HEK293T (cell line): ENCODE measurements at regions not wholly inside any gene's neighbourhood (a gene's known extent, or its start where the extent isn't known, plus 50 kb on each side); places are given as distances from the start of the nearest gene placed in this dataset.
A peak's percentile ranks its signal among the peaks of the same experiment; 100 is the strongest.
"Not testable (repeated sequence)": the region's sequence is repeated elsewhere in the genome, so short reads cannot be mapped to it uniquely, and the experiment has no call there.

ENCODE experiments used
- CTCF ChIA-PET: fragments of 350-600 bp; formaldehyde crosslinking; extraction: SDS; loops from one replicate; lab custom pipeline; 2021; ENCODE audit warnings: antibody characterized with exemption, inconsistent platforms; lab: Yijun Ruan, JAX
- POLR2A ChIA-PET: fragments of 350-600 bp; formaldehyde crosslinking; extraction: SDS; loops from one replicate; lab custom pipeline; 2020; ENCODE audit warnings: antibody characterized with exemption, inconsistent platforms; lab: Yijun Ruan, JAX
- DNase-seq: peaks from one replicate; pipeline ENCODE4 v3.0.0; 2012; ENCODE audit warnings: mixed read lengths; ENCODE audit errors: extremely low spot score
- ARNT ChIP-seq: fragments of 450-650 bp; IDR thresholded peaks from 2 replicates; pipeline ENCODE4 v1.6.1; 2017; ENCODE audit warnings: mild to moderate bottlenecking
- BHLHE40 ChIP-seq: fragments of 450-650 bp; IDR thresholded peaks from 2 replicates; pipeline ENCODE4 v1.6.1; 2016; ENCODE audit warnings: mild to moderate bottlenecking, moderate library complexity, borderline replicate concordance
- CTBP1 ChIP-seq: fragments of 450-650 bp; IDR thresholded peaks from 2 replicates; pipeline ENCODE4 v1.6.1; 2016; ENCODE audit warnings: borderline replicate concordance
- ELF4 ChIP-seq: fragments of 450-650 bp; IDR thresholded peaks from 2 replicates; pipeline ENCODE4 v1.6.1; 2017; ENCODE audit warnings: antibody characterized with exemption
- FOXA1 ChIP-seq: fragments of 450-650 bp; IDR thresholded peaks from 2 replicates; pipeline ENCODE4 v1.6.1; 2016; ENCODE audit warnings: mild to moderate bottlenecking
- FOXK2 ChIP-seq: fragments of 450-650 bp; IDR thresholded peaks from 2 replicates; pipeline ENCODE4 v1.6.1; 2016; ENCODE audit warnings: mild to moderate bottlenecking
- FOXM1 ChIP-seq: fragments of 450-650 bp; IDR thresholded peaks from 2 replicates; pipeline ENCODE4 v1.6.1; 2017; ENCODE audit warnings: mild to moderate bottlenecking, borderline replicate concordance
- HDGF ChIP-seq: fragments of 450-650 bp; IDR thresholded peaks from 2 replicates; pipeline ENCODE4 v1.6.1; 2017; ENCODE audit warnings: antibody characterized with exemption, borderline replicate concordance
- L3MBTL2 ChIP-seq: fragments of 450-650 bp; conservative IDR thresholded peaks from 2 replicates; pipeline ENCODE4 v1.6.1; 2016; ENCODE audit warnings: mild to moderate bottlenecking
- LEF1 ChIP-seq: fragments of 450-650 bp; IDR thresholded peaks from 2 replicates; pipeline ENCODE4 v1.6.1; 2017; ENCODE audit warnings: mild to moderate bottlenecking, borderline replicate concordance
- NFRKB ChIP-seq: fragments of 450-650 bp; IDR thresholded peaks from 2 replicates; pipeline ENCODE4 v1.6.1; 2016; ENCODE audit warnings: mild to moderate bottlenecking, moderate library complexity
- PKNOX1 ChIP-seq: fragments of 450-650 bp; IDR thresholded peaks from 2 replicates; pipeline ENCODE4 v1.6.1; 2016
- SP1 ChIP-seq: fragments of 450-650 bp; IDR thresholded peaks from 2 replicates; pipeline ENCODE4 v1.6.1; 2017
- SUZ12 ChIP-seq: fragments of 450-650 bp; IDR thresholded peaks from 2 replicates; pipeline ENCODE4 v1.6.1; 2016; ENCODE audit warnings: mild to moderate bottlenecking
- TARDBP ChIP-seq: fragments of 450-650 bp; IDR thresholded peaks from 2 replicates; pipeline ENCODE4 v1.6.1; 2016
- ZNF384 ChIP-seq: fragments of 450-650 bp; IDR thresholded peaks from 2 replicates; pipeline ENCODE4 v1.6.1; 2016

- CTCF ChIA-PET: interaction anchor here (0.6 to 0.7 kb wide), 2 partner anchors 61 to 490 kb away, joined by 3 read pairs; no protein-coding TSS in a partner anchor
Measured at GRCh38 chr11:25794804-25795203, 537.1 kb upstream of the ANO3 start.

GRCh38 chr11:25816411-25816810 is 515.5 kb upstream of the ANO3 start:
- ChIA-PET POLR2A (no interaction called here), CTCF (no interaction called here)
- TF ChIP-seq SP1 (no peak), FOXK2 (no peak), CTBP1 (no peak), ARNT (no peak), BHLHE40 (no peak), NFRKB (no peak), ZNF384 (no peak), LEF1 (no peak), FOXA1 (no peak), TARDBP (no peak), PKNOX1 (no peak), HDGF (no peak), L3MBTL2 (no peak), FOXM1 (no peak)
- DNase-seq: no peak

More at GRCh38 chr11:25794804-25795203, 537.1 kb upstream of the ANO3 start:
- TF ChIP-seq FOXM1 (no peak), NFRKB (no peak), ELF4 (no peak), LEF1 (no peak), FOXA1 (no peak), CTBP1 (no peak), ZNF384 (no peak), ARNT (no peak), BHLHE40 (no peak), FOXK2 (no peak), PKNOX1 (no peak), SP1 (no peak), HDGF (no peak), L3MBTL2 (no peak)
- DNase-seq: no peak
- POLR2A ChIA-PET: no interaction called here

GRCh38 chr11:25824688-25825087 is 507.2 kb upstream of the ANO3 start:
- POLR2A ChIA-PET: no interaction called here
- TF ChIP-seq NFRKB (no peak), LEF1 (no peak), CTBP1 (no peak), HDGF (no peak), ZNF384 (no peak), FOXM1 (no peak), SUZ12 (no peak), SP1 (no peak), ELF4 (no peak), L3MBTL2 (no peak), FOXA1 (no peak), ARNT (no peak), TARDBP (no peak), PKNOX1 (no peak), FOXK2 (no peak), BHLHE40 (no peak)
- DNase-seq: no peak
- CTCF ChIA-PET: no interaction called here

- CTCF ChIA-PET, DNase-seq, POLR2A ChIA-PET: not testable (repeated sequence)
Measured at GRCh38 chr11:25831485-25831884, 500.4 kb upstream of the ANO3 start.

- CTCF ChIA-PET: interaction anchor here (0.6 kb wide), 1 partner anchor 639 kb away, joined by 4 read pairs; no protein-coding TSS in a partner anchor
- TF ChIP-seq ZNF384 (no peak), CTBP1 (no peak), PKNOX1 (no peak), ARNT (no peak), FOXM1 (no peak), LEF1 (no peak), HDGF (no peak), BHLHE40 (no peak), ELF4 (no peak), SUZ12 (no peak), TARDBP (no peak), FOXK2 (no peak), SP1 (no peak), NFRKB (no peak), FOXA1 (no peak), L3MBTL2 (no peak)
- DNase-seq: peak; percentile 9
- POLR2A ChIA-PET: no interaction called here
Measured at GRCh38 chr11:25838918-25839625, 492.9 kb upstream of the ANO3 start.

- ChIA-PET POLR2A (no interaction called here), CTCF (no interaction called here)
Measured at GRCh38 chr11:25844811-25845210, 487.1 kb upstream of the ANO3 start.

More at GRCh38 chr11:25844811-25845210, 487.1 kb upstream of the ANO3 start:
- TF ChIP-seq ARNT (no peak), FOXM1 (no peak), L3MBTL2 (no peak), PKNOX1 (no peak), ZNF384 (no peak)
- DNase-seq: no peak
